Neuronal stem cell (in vitro differentiated cells): ENCODE measurements at regions not wholly inside any gene's neighbourhood (a gene's known extent, or its start where the extent isn't known, plus 50 kb on each side); places are given as distances from the start of the nearest gene placed in this dataset.

Experiments
- DNase-seq: peaks from one replicate; pipeline ENCODE4 v3.0.0-alpha.2; 2013; ENCODE audit warnings: low spot score
- H2AFZ ChIP-seq: one replicate; pipeline ENCODE4 v1.6.1; 2013; ENCODE audit warnings: mild to moderate bottlenecking, low read length, inconsistent platforms
- H2AK5ac ChIP-seq: 2 replicates; pipeline ENCODE4 v1.6.1; 2013; ENCODE audit warnings: low read depth, mild to moderate bottlenecking, inconsistent platforms, low read length, moderate library complexity, mixed read lengths
- H2BK120ac ChIP-seq: 2 replicates; pipeline ENCODE4 v1.6.1; 2013; ENCODE audit warnings: low read depth, mild to moderate bottlenecking, inconsistent platforms, low read length, moderate library complexity, mixed read lengths
- H2BK12ac ChIP-seq: one replicate; pipeline ENCODE4 v1.6.1; 2013; ENCODE audit warnings: low read length, inconsistent platforms
- H2BK15ac ChIP-seq: 2 replicates; pipeline ENCODE4 v1.6.1; 2013; ENCODE audit warnings: mild to moderate bottlenecking, low read length, inconsistent platforms, mixed read lengths
- H2BK5ac ChIP-seq: one replicate; pipeline ENCODE4 v1.6.1; 2013; ENCODE audit warnings: inconsistent platforms, mild to moderate bottlenecking, low read length, moderate library complexity
- H3K14ac ChIP-seq: one replicate; pipeline ENCODE4 v1.6.1; 2013; ENCODE audit warnings: low read length, inconsistent platforms
- H3K18ac ChIP-seq: 2 replicates; pipeline ENCODE4 v1.6.1; 2013; ENCODE audit warnings: low read length, inconsistent platforms
- H3K23ac ChIP-seq: 2 replicates; pipeline ENCODE4 v1.6.1; 2013; ENCODE audit warnings: low read depth, mild to moderate bottlenecking, mixed read lengths, low read length, inconsistent platforms; ENCODE audit not compliant: poor library complexity
- H3K27ac ChIP-seq: replicated peaks from 3 replicates; pipeline ENCODE4 v1.5.1; 2013; ENCODE audit warnings: low read length, inconsistent platforms
- H3K27me3 ChIP-seq, 3 experiments: 2 replicates each; pipeline ENCODE4 v1.6.1; 2013; ENCODE audit warnings: low read length in 3 of 3, mild to moderate bottlenecking in 2 of 3, inconsistent platforms in 1 of 3, low read depth in 1 of 3, mixed read lengths in 1 of 3, moderate library complexity in 1 of 3; ENCODE audit not compliant: control insufficient read depth in 3 of 3, insufficient read depth in 3 of 3
- H3K36me3 ChIP-seq, 2 donors: replicated peaks in 1 of 2; 2 replicates each; pipeline ENCODE4 v1.6.1; 2013; ENCODE audit warnings: low read length in 2 of 2; ENCODE audit not compliant: control insufficient read depth in 2 of 2, insufficient read depth in 2 of 2
- H3K4ac ChIP-seq: 2 replicates; pipeline ENCODE4 v1.6.1; 2013; ENCODE audit warnings: inconsistent platforms, mild to moderate bottlenecking, low read length, moderate library complexity
- H3K4me1 ChIP-seq, 2 donors: 1 replicate in 1 of 2; 2 replicates in 1 of 2; pipeline ENCODE4 v1.6.1; 2013; ENCODE audit warnings: low read length in 2 of 2, low read depth in 1 of 2; ENCODE audit not compliant: control insufficient read depth in 2 of 2, insufficient read depth in 1 of 2
- H3K4me2 ChIP-seq: one replicate; pipeline ENCODE4 v1.6.1; 2013; ENCODE audit warnings: mild to moderate bottlenecking, low read length, inconsistent platforms; ENCODE audit not compliant: insufficient read depth, poor library complexity, severe bottlenecking
- H3K4me3 ChIP-seq, 2 donors: 2 replicates each; pipeline ENCODE4 v1.5.1; 2013; ENCODE audit warnings: low read length in 2 of 2, mild to moderate bottlenecking in 2 of 2, inconsistent platforms in 1 of 2, moderate library complexity in 1 of 2
- H3K79me1 ChIP-seq: one replicate; pipeline ENCODE4 v1.6.1; 2013; ENCODE audit warnings: low read depth, mild to moderate bottlenecking, inconsistent platforms, low read length, moderate library complexity
- H3K9ac ChIP-seq: one replicate; pipeline ENCODE4 v1.6.1; 2013; ENCODE audit warnings: mild to moderate bottlenecking, low read depth, low read length, inconsistent platforms; ENCODE audit not compliant: poor library complexity
- H3K9me3 ChIP-seq, 2 donors: replicated peaks in 1 of 2; 2 replicates each; pipeline versions ENCODE3 to v1.6.1; 2013; ENCODE audit warnings: low read length in 2 of 2, mild to moderate bottlenecking in 2 of 2, inconsistent platforms in 1 of 2, low read depth in 1 of 2, mixed read lengths in 1 of 2, moderate library complexity in 1 of 2; ENCODE audit not compliant: control insufficient read depth in 2 of 2, insufficient read depth in 1 of 2
- H4K8ac ChIP-seq: one replicate; pipeline ENCODE4 v1.6.1; 2013; ENCODE audit warnings: low read depth, mild to moderate bottlenecking, inconsistent platforms, low read length, moderate library complexity
- H4K91ac ChIP-seq: one replicate; pipeline ENCODE4 v1.6.1; 2013; ENCODE audit warnings: low read length, low read depth, mild to moderate bottlenecking, inconsistent platforms; ENCODE audit not compliant: poor library complexity
- WGBS, 2 donors: extraction: QIAGEN DNeasy Blood & Tissue Kit; methylation state at CpG; one replicate each; pipeline ENCODE4 v1.1.7; 2013; ENCODE audit warnings: missing lambda C conversion rate in 2 of 2, mixed read lengths in 1 of 2; ENCODE audit not compliant: insufficient read length in 2 of 2, insufficient replicate concordance in 1 of 2; ENCODE audit errors: extremely low coverage in 2 of 2; 5-methylcytosine and 5-hydroxymethylcytosine counted together

DNA sequence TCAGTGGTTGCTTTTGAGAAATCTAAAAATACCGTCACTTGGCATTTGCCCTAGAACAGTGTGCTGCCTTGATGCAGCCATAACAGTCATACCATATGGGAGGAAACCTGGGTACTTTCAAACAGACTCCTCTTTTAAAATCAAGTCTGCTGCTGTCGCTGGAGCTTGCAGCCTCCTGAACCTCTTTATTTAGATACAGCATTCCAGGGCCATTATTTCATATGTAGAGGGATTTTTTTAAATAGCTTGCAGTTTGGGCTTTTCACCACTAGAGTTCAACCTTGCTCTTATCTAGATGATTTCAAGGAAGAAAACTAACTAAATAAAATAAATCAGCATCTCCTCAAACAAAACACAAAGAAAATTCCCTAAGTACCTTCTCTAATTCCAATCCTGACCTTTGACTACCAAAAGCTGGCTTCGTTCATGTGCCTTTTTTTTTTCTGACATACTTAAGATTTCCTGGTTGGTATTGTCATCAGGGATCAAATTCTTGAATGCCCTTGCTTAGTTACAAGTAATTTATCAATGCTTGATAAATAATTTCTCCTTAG, 111.6 kb downstream of the KBTBD8 start:
- no CpG with 5 or more reads among the region's 3 CpGs for WGBS, 2 donors
- Histone ChIP-seq H4K91ac (no peak overlapping the region), H3K18ac (no peak overlapping the region), H3K36me3 (no peaks in the 10 kb centered on the region), H3K4ac (no peak overlapping the region), H3K27ac (no peak overlapping the region), H2BK12ac (no peak overlapping the region), H3K4me1 (peaks cover 0 to 2% of the 10 kb centered on the region in 2 donors), H3K14ac (no peak overlapping the region), H2AK5ac (no peak overlapping the region), H4K8ac (no peak overlapping the region), H3K9ac (no peak overlapping the region), H3K27me3 (no peaks in the 10 kb centered on the region), H3K79me1 (no peaks in the 10 kb centered on the region), H2AFZ (no peak overlapping the region), H3K9me3 (no peaks in the 10 kb centered on the region), H3K4me2 (no peak overlapping the region), H2BK5ac (no peak overlapping the region), H3K4me3 (no peak overlapping the region), H2BK15ac (no peak overlapping the region), H2BK120ac (no peak overlapping the region), H3K23ac (no peak overlapping the region)
- peak; percentile 40 for DNase-seq

DNA sequence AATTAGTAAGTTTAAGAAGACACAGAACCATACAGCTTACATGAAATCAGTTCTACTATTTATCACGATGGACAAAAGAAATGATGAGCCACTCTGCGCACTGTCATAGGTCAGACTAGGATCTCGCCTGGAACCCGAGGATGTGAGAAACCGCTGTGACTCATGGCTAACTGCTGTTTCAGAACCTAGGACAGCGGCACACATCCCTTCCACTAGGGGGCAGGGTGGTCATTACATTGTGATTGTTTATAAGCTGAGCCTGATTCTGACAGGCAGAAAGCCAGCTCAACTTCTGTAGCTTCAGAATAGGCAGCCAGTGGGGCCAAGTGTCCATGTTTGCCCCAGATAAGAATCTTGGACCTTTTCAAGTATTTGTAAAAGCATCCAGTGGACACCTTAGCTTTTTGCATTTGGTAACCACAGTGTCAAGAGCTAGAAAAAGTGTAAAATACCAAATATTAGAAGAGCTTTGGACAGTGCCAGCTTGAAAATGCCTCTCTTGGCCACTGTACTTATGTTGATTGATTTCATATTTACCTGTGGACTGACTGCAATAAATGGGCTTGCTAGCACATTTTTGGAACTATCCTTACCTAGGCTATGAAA, 115.8 kb downstream of the KBTBD8 start:
- no CpG with 5 or more reads among the region's 6 CpGs for WGBS, 2 donors

DNA sequence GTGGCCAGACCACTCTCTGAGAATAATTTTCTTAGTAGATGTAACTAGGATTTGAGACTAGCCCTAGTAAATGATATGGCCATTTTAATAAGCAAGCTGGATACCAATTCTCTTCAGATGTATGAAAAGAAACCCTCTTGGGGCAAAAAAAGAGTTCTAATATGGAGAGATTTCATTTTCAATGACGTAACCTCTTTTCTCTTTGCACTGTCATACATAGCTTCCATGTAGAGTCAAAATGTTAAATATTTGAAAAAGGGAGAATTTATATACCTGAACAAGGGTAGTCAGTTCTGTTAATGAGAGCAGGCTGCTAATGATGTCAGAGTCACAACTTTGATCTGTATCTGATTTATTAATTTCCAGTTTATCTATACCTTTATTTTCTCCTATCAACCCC, 120.0 kb downstream of the KBTBD8 start:
- Histone ChIP-seq H3K27ac (no peak overlapping the region), H3K18ac (no peak overlapping the region), H2AK5ac (no peak overlapping the region), H2BK12ac (no peak overlapping the region), H3K27me3 (no peaks in the 10 kb centered on the region), H3K4me1 (no peaks in the 10 kb centered on the region), H3K4ac (no peak overlapping the region), H3K4me2 (no peak overlapping the region), H2BK15ac (no peak overlapping the region), H3K79me1 (no peaks in the 10 kb centered on the region), H2AFZ (no peak overlapping the region), H3K9me3 (no peaks in the 10 kb centered on the region), H3K23ac (no peak overlapping the region), H2BK5ac (no peak overlapping the region), H3K36me3 (no peaks in the 10 kb centered on the region), H4K8ac (no peak overlapping the region), H3K14ac (no peak overlapping the region), H3K4me3 (no peak overlapping the region), H2BK120ac (no peak overlapping the region), H3K9ac (no peak overlapping the region), H4K91ac (no peak overlapping the region)
- no peak for DNase-seq
- no CpG with 5 or more reads among the region's 1 CpG for WGBS, 2 donors

More for the DNA sequence above, 115.8 kb downstream of the KBTBD8 start:
- Histone ChIP-seq H2BK15ac (no peak overlapping the region), H3K18ac (no peak overlapping the region), H4K8ac (no peak overlapping the region), H2AFZ (no peak overlapping the region), H3K9ac (no peak overlapping the region), H3K4me1 (peaks cover 0 to 2% of the 10 kb centered on the region in 2 donors), H3K79me1 (no peaks in the 10 kb centered on the region), H3K4me3 (no peak overlapping the region), H3K4me2 (no peak overlapping the region), H3K23ac (no peak overlapping the region), H3K27me3 (no peaks in the 10 kb centered on the region), H3K27ac (no peak overlapping the region), H3K9me3 (no peaks in the 10 kb centered on the region), H2BK120ac (no peak overlapping the region), H3K36me3 (no peaks in the 10 kb centered on the region), H3K14ac (no peak overlapping the region), H4K91ac (no peak overlapping the region), H2BK12ac (no peak overlapping the region), H3K4ac (no peak overlapping the region), H2AK5ac (no peak overlapping the region), H2BK5ac (no peak overlapping the region)
- DNase-seq: peak; percentile 90

DNA sequence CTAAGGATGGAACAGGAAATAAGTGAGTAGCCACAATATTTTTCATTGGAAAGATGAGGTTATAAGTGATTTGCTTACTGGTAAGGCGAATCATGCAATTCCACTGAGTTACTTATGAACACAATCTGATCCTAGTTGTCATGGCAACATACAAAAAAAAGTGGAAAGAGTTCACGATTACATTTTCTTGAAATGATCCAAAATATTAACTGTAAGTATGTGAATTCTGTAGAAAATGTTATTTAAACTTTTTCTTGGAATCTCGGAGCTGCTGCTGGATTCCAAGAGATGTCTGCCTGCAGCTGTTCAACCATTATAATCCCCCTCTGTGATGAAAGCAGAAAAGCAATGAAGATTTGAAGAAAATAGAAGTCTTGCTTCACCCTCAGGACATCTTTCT, 120.5 kb downstream of the KBTBD8 start:
- Histone ChIP-seq H3K27me3 (no peaks in the 10 kb centered on the region), H2AFZ (no peak overlapping the region), H3K9me3 (no peaks in the 10 kb centered on the region), H3K4ac (no peak overlapping the region), H3K4me2 (no peak overlapping the region), H3K23ac (no peak overlapping the region), H3K18ac (no peak overlapping the region), H3K9ac (no peak overlapping the region), H2BK5ac (no peak overlapping the region), H3K27ac (no peak overlapping the region), H3K4me3 (no peak overlapping the region), H3K79me1 (no peaks in the 10 kb centered on the region), H3K4me1 (no peaks in the 10 kb centered on the region), H4K91ac (no peak overlapping the region), H2AK5ac (no peak overlapping the region), H2BK12ac (no peak overlapping the region), H2BK15ac (no peak overlapping the region), H2BK120ac (no peak overlapping the region), H3K14ac (no peak overlapping the region), H4K8ac (no peak overlapping the region), H3K36me3 (no peaks in the 10 kb centered on the region)
- DNase-seq: no peak
- no CpG with 5 or more reads among the region's 3 CpGs for WGBS, 2 donors
